ENCODE measurements at regions not wholly inside any gene's neighbourhood (a gene's known extent, or its start where the extent isn't known, plus 50 kb on each side); places are given as distances from the start of the nearest gene placed in this dataset.
"Not testable (repeated sequence)": the region's sequence is repeated elsewhere in the genome, so short reads cannot be mapped to it uniquely, and the experiment has no call there.

GRCh38 chr3:69688400-69688799, 50.9 kb upstream of the MITF start:
- Mint-ChIP-seq H3K36me3 (no peaks in the 10 kb centered on the region), H3K4me1 (no peaks in the 10 kb centered on the region), H3K9me3 (peaks cover 2% of the 10 kb centered on the region), H3K27ac (no peak overlapping the region), H3K4me3 (no peak overlapping the region)
- no peak for DNase-seq (ENCODE audit: low spot score in 2 of 2)
- no peak for ATAC-seq

GRCh38 chr3:69687641-69688040, 51.6 kb upstream of the MITF start:
- Mint-ChIP-seq H3K4me3 (no peak overlapping the region), H3K9me3 (peaks cover 2% of the 10 kb centered on the region), H3K36me3 (no peaks in the 10 kb centered on the region), H3K4me1 (no peaks in the 10 kb centered on the region), H3K27ac (no peak overlapping the region)
- ATAC-seq = no peak
- no peak for DNase-seq (ENCODE audit: low spot score in 2 of 2)

DNA sequence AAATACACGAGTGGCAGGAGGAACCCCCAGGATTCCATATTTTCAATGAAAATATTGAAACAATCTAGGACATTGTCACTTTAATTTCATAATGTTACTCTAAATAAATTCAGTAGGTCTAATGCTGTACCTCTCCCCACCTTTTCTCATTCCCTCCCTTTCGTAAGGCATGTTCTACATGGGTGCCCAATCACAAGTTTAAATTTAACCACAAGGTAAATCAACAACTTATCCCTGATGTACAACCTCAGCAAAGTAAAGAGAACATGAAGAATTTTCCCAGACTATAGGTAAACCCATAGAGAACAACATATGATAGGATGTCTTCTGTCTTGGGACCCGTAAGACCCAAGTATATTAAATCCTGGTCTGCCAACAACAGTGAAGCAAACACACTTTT, 53.2 kb upstream of the MITF start:
- Mint-ChIP-seq H3K4me3 (no peak overlapping the region), H3K9me3 (peaks cover 2% of the 10 kb centered on the region), H3K36me3 (no peaks in the 10 kb centered on the region), H3K4me1 (no peaks in the 10 kb centered on the region), H3K27ac (no peak overlapping the region)
- ATAC-seq (no peak), DNase-seq (ENCODE audit: low spot score in 2 of 2) (no peak)

GRCh38 chr3:69684309-69684961, 54.8 kb upstream of the MITF start:
- no peaks in the 10 kb centered on the region for H3K36me3 Mint-ChIP-seq
- no peaks in the 10 kb centered on the region for H3K4me1 Mint-ChIP-seq

DNA sequence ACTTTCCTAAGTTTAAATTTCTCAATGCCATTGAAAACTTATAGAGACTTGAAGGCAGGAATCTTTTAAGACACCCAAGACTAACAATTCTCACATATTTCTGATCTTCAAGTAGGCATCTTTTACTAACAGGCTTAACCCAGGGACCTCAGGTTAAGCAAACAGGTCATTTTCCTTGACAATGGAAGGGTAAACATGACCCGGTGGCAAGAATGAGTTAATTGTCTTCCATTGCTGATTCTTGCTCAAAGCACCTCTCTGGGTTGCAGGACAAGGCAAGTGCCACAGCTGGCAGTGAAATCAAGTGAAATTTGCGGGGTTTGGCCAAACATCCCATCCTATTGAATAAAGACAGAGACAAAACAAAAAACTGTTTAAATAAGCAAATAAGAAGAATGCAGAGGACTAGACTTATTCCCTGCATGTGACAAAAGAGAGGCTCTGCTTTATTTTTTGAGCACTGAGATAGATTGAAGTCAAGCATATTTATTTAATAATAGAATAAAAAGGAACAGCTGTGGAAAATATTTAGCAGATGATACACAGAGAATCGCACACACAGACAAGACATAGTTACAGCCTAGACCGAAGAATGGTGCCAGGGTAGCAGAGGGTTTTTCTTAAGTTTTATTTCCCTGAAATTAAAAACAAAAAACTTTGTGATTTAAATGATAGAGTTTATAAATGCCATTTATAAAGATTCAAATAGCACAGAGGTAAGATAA, 56.0 kb upstream of the MITF start:
- H3K9me3 Mint-ChIP-seq = no peaks in the 10 kb centered on the region
- DNase-seq (ENCODE audit: low spot score in 2 of 2) (no peak), ATAC-seq (no peak)
- H3K4me1 Mint-ChIP-seq = no peaks in the 10 kb centered on the region
- no peaks in the 10 kb centered on the region for H3K36me3 Mint-ChIP-seq
- H3K4me3 Mint-ChIP-seq = no peak overlapping the region
- H3K27ac Mint-ChIP-seq = no peak overlapping the region

More at GRCh38 chr3:69684309-69684961, 54.8 kb upstream of the MITF start:
- Mint-ChIP-seq H3K27ac (no peak overlapping the region), H3K9me3 (peaks cover 2% of the 10 kb centered on the region), H3K4me3 (no peak overlapping the region)
- DNase-seq (ENCODE audit: low spot score in 2 of 2) = no peak
- ATAC-seq = no peak

- not testable (repeated sequence) for H3K4me3 Mint-ChIP-seq, H3K9me3 Mint-ChIP-seq
Observed at GRCh38 chr3:69677456-69677855, 61.8 kb upstream of the MITF start.

DNA sequence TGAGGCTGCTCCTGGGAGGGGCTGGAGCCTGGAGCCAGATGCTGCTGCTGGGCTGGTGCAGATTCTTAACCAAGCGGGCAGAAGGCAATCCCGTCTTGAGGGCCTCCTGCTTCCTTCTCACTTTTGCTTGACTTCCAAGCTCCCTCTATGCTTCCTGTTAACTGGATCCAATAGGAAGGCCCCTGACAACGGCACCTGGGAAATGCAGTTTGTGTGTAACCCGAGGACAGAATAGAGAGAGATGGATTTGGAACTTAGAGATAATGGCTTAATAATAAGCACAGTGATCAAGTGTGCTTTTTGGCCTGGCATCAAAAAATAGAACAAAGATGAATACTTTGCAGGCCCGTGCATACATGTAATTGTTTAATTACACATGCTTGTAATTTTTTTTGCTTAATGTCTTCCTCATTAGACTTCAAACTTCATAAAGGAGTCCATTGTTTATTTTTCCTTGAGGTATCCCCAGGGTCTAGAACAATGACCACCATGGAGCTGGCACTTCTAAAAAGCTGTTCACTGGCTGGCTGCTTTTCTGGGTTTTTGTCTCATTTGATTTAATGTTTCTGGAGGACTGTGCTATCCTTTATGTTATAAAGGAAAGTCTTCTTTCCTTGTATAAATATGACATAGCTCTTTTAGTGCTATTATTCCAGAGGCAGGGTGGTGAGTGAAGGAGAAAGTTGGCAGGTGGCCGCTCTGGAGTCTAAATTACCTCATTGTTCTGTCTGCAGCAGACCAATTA, 63.3 kb upstream of the MITF start:
- H3K27ac Mint-ChIP-seq = no peak overlapping the region
- H3K4me3 Mint-ChIP-seq = no peak overlapping the region

More at GRCh38 chr3:69677456-69677855, 61.8 kb upstream of the MITF start:
- not testable (repeated sequence) for DNase-seq (ENCODE audit: low spot score in 2 of 2); H3K27ac Mint-ChIP-seq; H3K4me1 Mint-ChIP-seq; ATAC-seq; H3K36me3 Mint-ChIP-seq

DNA sequence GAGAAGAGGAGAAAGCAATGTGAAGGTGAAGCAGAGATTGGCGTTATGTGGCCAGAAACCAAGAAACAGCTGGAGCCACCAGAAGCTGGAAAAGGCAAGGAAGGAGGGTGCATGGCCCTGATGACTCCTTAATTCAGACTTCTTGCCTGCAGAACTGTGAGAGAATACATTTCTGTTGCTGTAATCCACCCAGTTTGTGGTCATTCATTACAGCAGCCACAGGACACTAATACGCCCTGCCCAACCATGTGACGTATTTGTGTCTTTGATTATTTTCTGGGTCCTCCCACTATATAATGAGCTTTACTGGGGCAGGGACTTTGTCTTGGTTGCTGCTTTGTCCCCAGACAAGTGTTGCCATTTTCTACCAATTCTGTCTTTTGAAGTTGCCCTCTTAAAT, 64.5 kb upstream of the MITF start:
- no peak for ATAC-seq
- H3K9me3 Mint-ChIP-seq = no peaks in the 10 kb centered on the region
- no peaks in the 10 kb centered on the region for H3K36me3 Mint-ChIP-seq
- H3K4me3 Mint-ChIP-seq = no peak overlapping the region
- no peaks in the 10 kb centered on the region for H3K4me1 Mint-ChIP-seq
- H3K27ac Mint-ChIP-seq = no peak overlapping the region
- DNase-seq (ENCODE audit: low spot score in 2 of 2) = no peak

More for the DNA sequence above, 63.3 kb upstream of the MITF start:
- H3K9me3 Mint-ChIP-seq = no peaks in the 10 kb centered on the region
- no peak for ATAC-seq
- DNase-seq (ENCODE audit: low spot score in 2 of 2) = no peak
- no peaks in the 10 kb centered on the region for H3K4me1 Mint-ChIP-seq
- no peaks in the 10 kb centered on the region for H3K36me3 Mint-ChIP-seq

GRCh38 chr3:69671082-69671952, 67.9 kb upstream of the MITF start:
- H3K4me3 Mint-ChIP-seq = no peak overlapping the region
- DNase-seq (ENCODE audit: low spot score in 2 of 2) (no peak), ATAC-seq (no peak)
- no peaks in the 10 kb centered on the region for H3K9me3 Mint-ChIP-seq
- H3K27ac Mint-ChIP-seq = no peak overlapping the region
- H3K4me1 Mint-ChIP-seq = no peaks in the 10 kb centered on the region
- H3K36me3 Mint-ChIP-seq = no peaks in the 10 kb centered on the region

GRCh38 chr3:69669070-69669469, 70.2 kb upstream of the MITF start:
- Mint-ChIP-seq H3K27ac (no peak overlapping the region), H3K9me3 (no peaks in the 10 kb centered on the region), H3K36me3 (no peaks in the 10 kb centered on the region), H3K4me1 (no peaks in the 10 kb centered on the region), H3K4me3 (no peak overlapping the region)
- DNase-seq (ENCODE audit: low spot score in 2 of 2) = no peak
- ATAC-seq = no peak

DNA sequence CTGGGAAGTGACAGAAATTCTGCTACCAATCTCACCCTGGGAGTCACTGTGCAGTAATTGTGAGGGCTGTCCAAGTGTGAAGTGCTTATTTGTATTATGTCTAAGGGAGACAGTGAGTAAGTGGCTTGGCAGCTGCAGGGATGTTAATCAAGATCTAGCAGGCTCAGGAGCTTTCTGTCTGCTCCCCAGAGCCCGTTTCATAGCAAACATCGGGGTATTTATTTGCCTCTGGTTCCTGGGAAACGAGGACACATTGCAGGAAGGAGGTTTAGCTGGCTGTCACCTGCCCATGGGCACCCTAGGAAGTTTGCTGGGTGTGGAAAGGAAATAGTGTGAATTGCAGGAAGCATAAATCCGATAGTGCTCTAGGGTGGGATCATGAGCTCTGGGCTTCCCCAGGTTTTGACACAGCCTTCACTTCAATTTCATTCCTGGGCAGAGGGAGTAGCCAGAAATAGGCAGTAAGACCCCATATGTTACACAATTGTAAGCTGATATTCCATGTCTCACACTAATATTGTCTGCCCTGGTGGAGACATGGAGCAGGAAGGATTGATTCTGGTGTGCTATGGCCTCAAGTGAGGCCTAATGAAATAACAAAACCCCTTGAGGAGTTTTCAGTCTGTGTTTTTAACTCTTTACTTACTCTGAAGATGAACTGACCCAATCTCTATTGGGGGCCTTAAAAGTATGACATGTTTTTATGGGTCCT, 74.1 kb upstream of the MITF start:
- Mint-ChIP-seq H3K36me3 (no peaks in the 10 kb centered on the region), H3K9me3 (no peaks in the 10 kb centered on the region), H3K4me3 (no peak overlapping the region), H3K4me1 (no peaks in the 10 kb centered on the region), H3K27ac (no peak overlapping the region)
- ATAC-seq (no peak), DNase-seq (ENCODE audit: low spot score in 2 of 2) (no peak)

DNA sequence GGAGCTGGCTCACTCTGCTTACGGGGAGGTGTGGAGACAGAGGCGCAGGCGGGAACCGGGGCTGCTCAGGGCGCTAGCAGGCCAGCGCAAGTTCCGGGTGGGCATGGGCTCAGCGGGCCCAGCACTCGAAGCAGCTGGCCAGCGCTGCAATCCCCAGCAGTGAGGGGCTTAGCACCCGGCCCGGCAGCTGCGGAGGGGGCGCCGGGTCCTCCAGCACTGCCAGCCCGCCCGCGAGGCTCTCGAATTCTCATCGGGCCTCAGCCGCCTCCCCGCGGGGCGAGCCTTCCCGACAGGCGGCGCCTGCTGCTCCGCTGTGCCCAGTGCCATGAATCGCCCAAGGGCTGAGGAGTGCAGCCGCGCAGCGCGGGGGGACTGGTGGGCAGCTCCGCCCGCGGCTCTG, 78.6 kb upstream of the MITF start:
- Mint-ChIP-seq H3K4me3 (no peak overlapping the region), H3K36me3 (no peaks in the 10 kb centered on the region), H3K4me1 (no peaks in the 10 kb centered on the region), H3K27ac (no peak overlapping the region), H3K9me3 (no peaks in the 10 kb centered on the region)
- ATAC-seq = peak; percentile 26
- no peak for DNase-seq (ENCODE audit: low spot score in 2 of 2)

- H3K4me1 Mint-ChIP-seq = no peaks in the 10 kb centered on the region
Observed at GRCh38 chr3:69659180-69659910, 79.9 kb upstream of the MITF start.

DNA sequence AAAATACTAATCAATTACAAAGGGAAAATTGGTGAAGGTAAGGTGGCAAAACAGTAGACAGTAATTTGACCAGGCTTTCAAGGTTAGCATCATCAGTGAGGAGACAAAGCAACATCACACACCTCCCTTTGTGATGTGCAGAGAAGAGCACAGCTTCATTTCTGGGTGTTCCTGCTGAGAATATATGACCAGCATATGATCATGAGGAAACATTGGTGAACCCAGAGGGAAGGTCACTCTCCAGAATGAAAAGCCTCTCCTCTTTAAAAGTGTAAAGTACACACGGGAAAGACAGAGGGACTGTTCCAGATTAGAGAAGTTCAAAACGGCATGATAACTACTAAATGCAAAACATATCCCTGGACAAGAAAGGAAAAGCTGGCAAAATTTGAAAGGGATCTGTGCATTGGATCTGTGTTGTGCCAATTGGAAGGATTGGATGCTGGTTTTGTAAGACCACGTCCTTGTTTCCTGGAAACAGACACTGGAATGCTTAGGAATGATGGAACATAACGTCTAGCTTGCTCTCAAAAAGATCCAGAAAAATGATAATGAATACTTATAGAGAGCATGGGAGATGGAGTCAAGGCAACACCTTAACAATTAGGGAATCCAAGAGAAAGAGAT, 80.6 kb upstream of the MITF start:
- ATAC-seq (no peak), DNase-seq (ENCODE audit: low spot score in 2 of 2) (no peak)
- Mint-ChIP-seq H3K4me3 (no peak overlapping the region), H3K36me3 (no peaks in the 10 kb centered on the region), H3K9me3 (no peaks in the 10 kb centered on the region), H3K27ac (no peak overlapping the region), H3K4me1 (no peaks in the 10 kb centered on the region)

More at GRCh38 chr3:69659180-69659910, 79.9 kb upstream of the MITF start:
- Mint-ChIP-seq H3K4me3 (no peak overlapping the region), H3K36me3 (no peaks in the 10 kb centered on the region), H3K9me3 (no peaks in the 10 kb centered on the region), H3K27ac (no peak overlapping the region)
- DNase-seq (ENCODE audit: low spot score in 2 of 2) (no peak), ATAC-seq (no peak)

All from stimulated activated effector memory CD8-positive, alpha-beta T cell treated with anti-CD3 and anti-CD28 coated beads, Interleukin-12 subunit alpha, Interleukin-12 subunit beta, amount 100 ng/mL, for 72 hours (primary cell).